ENCODE measurements at regions not wholly inside any gene's neighbourhood (a gene's known extent, or its start where the extent isn't known, plus 50 kb on each side); places are given as distances from the start of the nearest gene placed in this dataset.

DNA sequence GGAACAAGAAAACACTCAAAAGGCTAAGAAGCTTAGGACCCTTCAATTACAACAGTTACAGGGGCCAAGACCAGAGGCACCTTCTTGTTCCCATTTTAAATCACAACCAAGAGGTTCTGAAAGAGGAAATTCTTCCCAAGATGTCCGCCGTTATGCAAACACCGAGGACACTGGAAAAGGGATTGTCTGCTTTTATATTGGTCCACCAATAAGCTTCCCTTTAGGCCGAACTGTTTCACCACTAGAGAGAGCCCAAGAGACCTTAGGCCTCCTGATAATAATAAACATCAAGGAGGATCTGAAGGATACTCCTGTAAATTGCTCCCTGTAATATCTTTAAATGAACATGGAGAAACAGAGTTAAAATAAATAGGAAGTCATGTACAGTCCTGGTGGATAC, 92.6 kb upstream of the NLRP2B start:
- TF ChIP-seq EZH2 (IDR thresholded peaks at IDR 0.05) (no peak), FOXP2 (optimal IDR thresholded peaks at IDR 0.05; ENCODE audit: control extremely low read depth, extremely low read length, insufficient read depth) (no peak)
